ENCODE measurements at regions not wholly inside any gene's neighbourhood (a gene's known extent, or its start where the extent isn't known, plus 50 kb on each side); places are given as distances from the start of the nearest gene placed in this dataset.
"Not testable (repeated sequence)": the region's sequence is repeated elsewhere in the genome, so short reads cannot be mapped to it uniquely, and the experiment has no call there.

GRCh38 chr14:105901226-105901625 is 374.8 kb downstream of the TMEM121 start:
- Histone ChIP-seq H4K20me1 (no peaks in the 10 kb centered on the region), H3K36me3 (no peaks in the 10 kb centered on the region), H3K4me1 (no peaks in the 10 kb centered on the region), H3K4me3 (no peak overlapping the region), H3K27me3 (no peaks in the 10 kb centered on the region), H3K27ac (no peak overlapping the region), H3K4me2 (no peak overlapping the region), H3K9ac (no peak overlapping the region), H3K9me3 (replicated peaks in 1 of 11) (no peaks in the 10 kb centered on the region)
- TF ChIP-seq Cebpa-rat (IDR thresholded peaks at IDR 0.05): no peak

GRCh38 chr14:105902131-105902898 is 375.9 kb downstream of the TMEM121 start:
- no peak overlapping the region for H3K4me2 ChIP-seq
- no peaks in the 10 kb centered on the region for H3K9me3 ChIP-seq (replicated peaks in 1 of 11)
- no peak overlapping the region for H3K4me3 ChIP-seq
- no peak for TF ChIP-seq Cebpa-rat (IDR thresholded peaks at IDR 0.05)
- H3K4me1 ChIP-seq: no peaks in the 10 kb centered on the region
- H3K9ac ChIP-seq: no peak overlapping the region
- no peaks in the 10 kb centered on the region for H4K20me1 ChIP-seq
- no peaks in the 10 kb centered on the region for H3K27me3 ChIP-seq
- no peak overlapping the region for H3K27ac ChIP-seq
- no peaks in the 10 kb centered on the region for H3K36me3 ChIP-seq

GRCh38 chr14:105902899-105903165 is 376.4 kb downstream of the TMEM121 start:
- not testable (repeated sequence) for H3K27me3 ChIP-seq

GRCh38 chr14:105903971-105904370 is 377.6 kb downstream of the TMEM121 start:
- no peak overlapping the region for H3K9ac ChIP-seq
- H4K20me1 ChIP-seq: no peaks in the 10 kb centered on the region
- no peak for TF ChIP-seq Cebpa-rat (IDR thresholded peaks at IDR 0.05)
- no peaks in the 10 kb centered on the region for H3K36me3 ChIP-seq
- no peak overlapping the region for H3K27ac ChIP-seq
- H3K4me1 ChIP-seq: no peaks in the 10 kb centered on the region
- no peak overlapping the region for H3K4me2 ChIP-seq
- H3K4me3 ChIP-seq: no peak overlapping the region
- H3K27me3 ChIP-seq: no peaks in the 10 kb centered on the region
- no peaks in the 10 kb centered on the region for H3K9me3 ChIP-seq (replicated peaks in 1 of 11)

More at GRCh38 chr14:105902899-105903165, 376.4 kb downstream of the TMEM121 start:
- not testable (repeated sequence) for H3K4me2 ChIP-seq; H3K27ac ChIP-seq; H3K4me3 ChIP-seq; H3K4me1 ChIP-seq; H3K9ac ChIP-seq; H3K9me3 ChIP-seq (replicated peaks in 1 of 11); H4K20me1 ChIP-seq; H3K36me3 ChIP-seq

- Histone ChIP-seq H3K4me3 (no peak overlapping the region), H3K4me2 (no peak overlapping the region), H3K27ac (no peak overlapping the region), H3K36me3 (no peaks in the 10 kb centered on the region), H4K20me1 (no peaks in the 10 kb centered on the region), H3K27me3 (no peaks in the 10 kb centered on the region), H3K9ac (no peak overlapping the region), H3K9me3 (replicated peaks in 1 of 11) (no peaks in the 10 kb centered on the region), H3K4me1 (no peaks in the 10 kb centered on the region)
- TF ChIP-seq Cebpa-rat (IDR thresholded peaks at IDR 0.05): no peak
Observed at GRCh38 chr14:105904379-105904778, 378.0 kb downstream of the TMEM121 start.

- no peaks in the 10 kb centered on the region for H3K27me3 ChIP-seq
- no peaks in the 10 kb centered on the region for H3K4me1 ChIP-seq
- no peaks in the 10 kb centered on the region for H4K20me1 ChIP-seq
- H3K4me3 ChIP-seq: no peak overlapping the region
- H3K9me3 ChIP-seq (replicated peaks in 1 of 11): no peaks in the 10 kb centered on the region
- H3K36me3 ChIP-seq: no peaks in the 10 kb centered on the region
- H3K4me2 ChIP-seq: no peak overlapping the region
- no peak overlapping the region for H3K9ac ChIP-seq
- no peak for TF ChIP-seq Cebpa-rat (IDR thresholded peaks at IDR 0.05)
- H3K27ac ChIP-seq: no peak overlapping the region
Observed at GRCh38 chr14:105905456-105905855, 379.1 kb downstream of the TMEM121 start.

- no peaks in the 10 kb centered on the region for H3K36me3 ChIP-seq
- TF ChIP-seq Cebpa-rat (IDR thresholded peaks at IDR 0.05): no peak
- no peaks in the 10 kb centered on the region for H3K4me1 ChIP-seq
- no peak overlapping the region for H3K9ac ChIP-seq
- H3K27ac ChIP-seq: no peak overlapping the region
- H4K20me1 ChIP-seq: no peaks in the 10 kb centered on the region
- no peak overlapping the region for H3K4me3 ChIP-seq
- no peaks in the 10 kb centered on the region for H3K9me3 ChIP-seq (replicated peaks in 1 of 11)
- H3K4me2 ChIP-seq: no peak overlapping the region
- no peaks in the 10 kb centered on the region for H3K27me3 ChIP-seq
Observed at GRCh38 chr14:105907276-105907675, 380.9 kb downstream of the TMEM121 start.

- no peak for TF ChIP-seq Cebpa-rat (IDR thresholded peaks at IDR 0.05)
- H3K9ac ChIP-seq: no peak overlapping the region
- H3K4me3 ChIP-seq: no peak overlapping the region
- no peak overlapping the region for H3K4me2 ChIP-seq
- no peaks in the 10 kb centered on the region for H3K27me3 ChIP-seq
- H4K20me1 ChIP-seq: no peaks in the 10 kb centered on the region
- no peaks in the 10 kb centered on the region for H3K4me1 ChIP-seq
- H3K36me3 ChIP-seq: no peaks in the 10 kb centered on the region
- no peak overlapping the region for H3K27ac ChIP-seq
- no peaks in the 10 kb centered on the region for H3K9me3 ChIP-seq (replicated peaks in 1 of 11)
Observed at GRCh38 chr14:105908006-105908405, 381.6 kb downstream of the TMEM121 start.

- H3K4me1 ChIP-seq: no peaks in the 10 kb centered on the region
- H3K4me2 ChIP-seq: no peak overlapping the region
- no peak overlapping the region for H3K9ac ChIP-seq
- H3K4me3 ChIP-seq: no peak overlapping the region
- no peak overlapping the region for H3K27ac ChIP-seq
- H3K36me3 ChIP-seq: no peaks in the 10 kb centered on the region
- H3K9me3 ChIP-seq (replicated peaks in 1 of 11): no peaks in the 10 kb centered on the region
- TF ChIP-seq Cebpa-rat (IDR thresholded peaks at IDR 0.05): no peak
- H3K27me3 ChIP-seq: no peaks in the 10 kb centered on the region
- no peaks in the 10 kb centered on the region for H4K20me1 ChIP-seq
Observed at GRCh38 chr14:105908481-105908911, 382.1 kb downstream of the TMEM121 start.

- H3K4me2 ChIP-seq: no peak overlapping the region
- H3K4me1 ChIP-seq: no peaks in the 10 kb centered on the region
- H3K9ac ChIP-seq: no peak overlapping the region
- no peaks in the 10 kb centered on the region for H3K9me3 ChIP-seq (replicated peaks in 1 of 11)
- no peaks in the 10 kb centered on the region for H3K27me3 ChIP-seq
- H3K4me3 ChIP-seq: no peak overlapping the region
- TF ChIP-seq Cebpa-rat (IDR thresholded peaks at IDR 0.05): no peak
- H3K27ac ChIP-seq: no peak overlapping the region
- no peaks in the 10 kb centered on the region for H4K20me1 ChIP-seq
- no peaks in the 10 kb centered on the region for H3K36me3 ChIP-seq
Observed at GRCh38 chr14:105909046-105909827, 382.9 kb downstream of the TMEM121 start.

GRCh38 chr14:105909828-105910120 is 383.4 kb downstream of the TMEM121 start:
- not testable (repeated sequence) for H3K9ac ChIP-seq, H3K4me2 ChIP-seq

More at GRCh38 chr14:105909828-105910120, 383.4 kb downstream of the TMEM121 start:
- H3K27me3 ChIP-seq; H3K9me3 ChIP-seq (replicated peaks in 1 of 11); H3K36me3 ChIP-seq; H3K27ac ChIP-seq; H3K4me3 ChIP-seq; H4K20me1 ChIP-seq; H3K4me1 ChIP-seq: not testable (repeated sequence)

Data from BLaER1 treated with 17β-estradiol and CSF1 and Interleukin-3, amounts not matched to agents 10 nM and 100 nM (cell line).